CD4-positive, alpha-beta T cell treated with Interleukin-6 at 100 ng/mL for 8 hours (primary cell): ENCODE measurements at regions not wholly inside any gene's neighbourhood (a gene's known extent, or its start where the extent isn't known, plus 50 kb on each side); places are given as distances from the start of the nearest gene placed in this dataset.
"Not testable (repeated sequence)": the region's sequence is repeated elsewhere in the genome, so short reads cannot be mapped to it uniquely, and the experiment has no call there.

Experiments used
- DNase-seq: peaks from one replicate; pipeline ENCODE4 v3.0.0-alpha.2; 2020; ENCODE audit warnings: mixed read lengths, low spot score

DNA sequence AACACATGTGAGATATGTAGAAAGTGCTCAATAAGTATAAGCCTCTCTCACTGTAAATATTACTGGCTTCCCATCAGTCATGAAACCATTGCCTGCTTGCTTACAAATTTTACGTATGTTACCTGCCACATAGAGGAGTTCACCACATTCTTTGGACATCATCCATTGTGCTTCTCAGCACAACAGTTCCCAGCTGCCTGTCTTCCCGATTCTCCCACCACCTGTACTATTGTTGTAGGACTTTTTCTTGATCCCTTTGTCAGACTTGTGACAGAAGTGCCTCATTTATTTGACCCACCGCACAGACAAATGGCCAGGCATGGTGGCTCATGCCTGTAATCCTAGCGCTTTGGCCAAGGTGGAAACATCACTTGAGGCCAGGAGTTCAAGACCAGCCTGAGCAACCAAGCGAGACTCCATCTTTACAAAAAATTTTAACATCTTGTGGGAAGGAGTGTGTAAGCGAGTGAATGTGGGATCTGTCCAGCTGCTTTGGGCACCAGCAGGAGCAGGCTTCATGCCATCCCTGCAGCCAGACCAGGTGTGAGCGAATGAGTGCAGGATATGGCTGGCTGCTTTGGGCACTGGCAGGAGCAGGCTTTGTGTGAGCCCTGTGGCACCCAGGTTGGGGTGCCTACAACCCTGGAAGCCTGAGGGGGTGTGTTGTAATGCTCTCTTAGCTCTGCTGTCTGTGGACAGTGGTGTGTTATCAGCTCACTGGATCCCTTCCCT lies 139.9 kb upstream of the ELL2 start:
- DNase-seq, result no peak

DNA sequence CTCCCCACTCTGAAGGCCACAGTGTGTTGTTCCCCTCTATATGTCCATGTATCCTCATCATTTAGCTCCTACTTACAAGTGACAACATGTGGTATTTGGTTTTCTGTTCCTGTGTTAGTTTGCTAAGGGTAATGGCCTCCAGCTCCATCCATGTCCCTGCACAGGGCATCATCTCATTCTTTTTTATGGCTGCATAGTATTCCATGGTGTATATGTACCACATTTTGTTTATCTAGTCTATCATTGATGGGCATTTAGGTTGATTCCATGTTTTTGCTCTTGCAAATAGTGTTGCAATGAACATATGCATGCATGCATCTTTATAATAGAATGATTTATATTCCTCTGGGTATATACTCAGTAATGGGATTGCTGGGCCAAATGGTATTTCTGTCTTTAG lies 135.8 kb upstream of the ELL2 start:
- DNase-seq, result not testable (repeated sequence)

DNA sequence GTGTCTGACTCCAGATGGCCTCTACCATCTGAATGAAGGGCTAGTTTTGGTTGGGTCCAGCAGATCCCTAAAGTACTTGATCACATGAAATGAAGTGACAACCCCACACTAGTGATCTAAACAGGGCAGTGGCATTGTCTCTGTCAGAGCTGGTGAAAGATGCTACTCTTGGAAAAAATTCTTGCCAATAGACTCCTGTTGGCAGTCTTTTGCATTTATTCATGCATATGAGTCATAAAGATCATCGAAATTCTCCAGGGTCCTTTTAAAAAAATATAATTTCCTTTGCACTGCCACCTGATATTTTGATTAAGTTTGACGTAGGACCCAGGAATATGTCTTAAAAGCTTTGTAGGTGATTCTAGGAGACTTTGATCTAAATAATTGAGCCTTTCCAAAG lies 135.1 kb upstream of the ELL2 start:
- no peak for DNase-seq

DNA sequence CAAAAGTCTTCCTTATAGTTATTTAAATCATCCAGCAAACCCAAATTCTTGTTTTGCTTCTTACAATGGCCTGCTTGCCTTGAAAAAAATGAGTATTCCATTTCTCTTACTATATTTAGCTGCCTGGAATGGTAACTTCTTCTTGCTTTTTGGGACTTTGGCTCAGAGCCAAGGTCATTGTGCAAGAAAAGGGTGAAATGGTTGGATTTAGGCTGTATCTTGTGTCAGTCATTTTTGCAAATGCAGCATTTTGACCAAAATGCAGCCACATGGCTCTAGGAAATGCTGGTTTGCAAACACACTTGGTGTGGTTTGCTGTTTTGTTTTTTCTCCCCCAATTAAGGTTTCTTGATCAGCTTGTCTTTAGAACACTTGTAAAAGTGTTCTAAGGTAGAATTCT lies 133.3 kb upstream of the ELL2 start:
- DNase-seq, result no peak

DNA sequence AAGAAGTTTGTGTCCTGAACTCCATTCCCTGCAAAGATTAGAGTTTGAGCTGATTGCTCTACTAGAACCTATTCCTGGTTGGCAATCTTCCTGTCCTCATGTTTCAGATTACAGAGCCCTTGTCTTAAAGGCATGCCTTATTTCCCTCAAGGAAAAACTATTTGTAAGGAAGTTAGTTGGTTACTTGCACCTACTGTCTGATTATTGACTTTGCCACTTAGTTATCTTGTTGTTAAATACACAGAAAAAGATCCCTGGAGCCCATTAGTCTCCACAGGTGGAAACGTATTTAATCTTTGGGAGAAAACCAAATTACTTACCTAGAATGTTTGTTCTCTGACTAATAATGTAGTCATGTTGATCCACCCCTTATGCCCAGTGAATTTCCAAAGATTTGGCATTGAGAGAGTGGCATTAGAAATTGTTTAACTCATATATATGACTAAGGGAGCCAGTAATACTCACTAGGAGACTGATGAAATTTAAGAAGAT lies 132.3 kb upstream of the ELL2 start:
- DNase-seq, result no peak

DNA sequence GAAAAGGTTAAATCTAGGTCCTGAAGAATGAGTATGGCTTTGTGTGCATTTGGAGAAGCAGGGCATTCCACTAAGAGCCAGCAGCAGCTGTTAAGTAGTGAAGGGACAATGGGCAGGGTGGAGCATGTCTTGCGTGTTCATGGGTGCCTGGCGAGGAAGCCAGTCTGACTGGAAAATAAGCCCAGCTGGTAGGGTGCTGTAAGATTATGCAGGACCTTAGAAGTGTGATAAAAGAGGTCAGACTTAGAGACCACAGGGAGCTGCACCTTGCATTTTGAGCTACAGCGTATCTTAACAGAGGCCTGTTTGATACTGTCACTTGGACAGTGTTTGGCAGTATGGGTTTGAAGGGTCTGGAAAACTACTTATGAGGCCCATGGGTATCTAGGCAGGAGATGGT lies 131.7 kb upstream of the ELL2 start:
- DNase-seq, result no peak

DNA sequence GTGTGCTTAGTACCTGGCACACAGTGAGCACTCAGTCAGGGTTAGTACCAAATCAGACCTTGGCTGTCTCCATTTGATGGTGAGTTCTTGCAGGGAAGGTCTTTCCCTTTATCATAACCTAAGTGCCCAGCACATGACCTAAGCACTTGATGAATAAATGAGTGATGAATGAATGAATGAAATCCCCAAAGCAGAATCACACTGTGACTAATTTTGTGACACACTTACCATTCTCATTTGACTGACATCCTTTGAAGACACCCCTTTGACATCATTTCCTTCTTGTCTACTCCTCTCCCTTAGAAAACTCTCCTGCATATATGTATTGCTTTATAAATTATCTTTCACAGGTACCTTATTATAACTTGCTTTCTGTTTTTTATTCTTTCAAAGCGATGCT lies 130.2 kb upstream of the ELL2 start:
- DNase-seq, result no peak

DNA sequence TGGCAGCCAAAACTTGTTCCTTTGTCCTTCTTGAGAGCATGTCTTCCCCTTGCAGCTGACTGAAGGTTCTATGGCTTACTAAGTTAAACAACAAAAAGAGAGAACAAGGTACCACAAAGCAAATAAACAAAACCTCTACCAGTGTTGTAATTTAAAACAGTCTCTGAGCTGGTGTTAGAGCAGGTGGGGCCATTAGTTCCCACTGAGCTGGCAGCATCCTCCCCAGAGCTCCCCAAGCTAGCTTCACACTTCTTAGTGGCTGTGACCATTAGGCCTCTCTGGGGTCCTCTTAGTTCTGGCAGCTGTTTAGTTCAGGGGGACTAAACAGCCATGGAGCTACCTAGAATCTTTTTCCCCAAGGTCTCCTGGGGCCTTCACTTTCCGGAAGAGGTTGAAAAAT lies 128.6 kb upstream of the ELL2 start:
- no peak for DNase-seq

DNA sequence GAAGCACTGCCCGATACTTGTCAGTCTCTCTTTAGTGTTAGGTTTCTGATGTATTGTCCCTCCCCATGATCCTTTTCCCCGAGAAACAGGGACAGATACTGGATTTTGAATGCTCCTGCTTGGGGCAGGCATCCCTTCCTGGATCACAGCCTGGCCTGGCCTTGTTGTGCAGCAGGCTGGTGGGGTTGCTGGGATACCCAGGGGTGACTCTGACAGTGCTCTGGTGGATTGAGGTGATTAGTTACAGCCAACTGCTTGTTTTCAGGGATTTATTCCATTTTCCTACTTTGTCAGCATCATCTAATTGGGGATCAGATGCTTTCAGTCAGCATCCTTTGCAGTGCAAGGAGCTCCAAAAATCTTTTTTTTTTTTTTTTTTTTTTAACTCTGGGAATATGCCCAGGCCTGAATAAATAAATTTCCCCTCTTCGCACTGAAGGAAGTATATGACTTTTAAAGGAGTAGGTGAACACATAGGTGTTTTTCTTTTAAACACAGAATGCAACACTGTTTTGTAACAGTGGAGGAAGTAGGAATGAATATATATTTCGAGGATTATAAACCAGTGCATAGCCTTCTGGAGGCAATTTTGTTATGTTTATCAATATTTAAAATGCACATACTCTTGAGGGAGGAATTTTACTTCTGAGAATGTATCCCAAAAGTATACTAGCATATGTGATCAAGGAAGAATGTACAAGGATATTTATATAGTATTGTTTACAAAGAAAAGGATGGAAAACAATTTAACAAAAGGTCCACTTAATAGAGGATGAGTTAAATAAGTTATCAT lies 127.3 kb upstream of the ELL2 start:
- no peak for DNase-seq

DNA sequence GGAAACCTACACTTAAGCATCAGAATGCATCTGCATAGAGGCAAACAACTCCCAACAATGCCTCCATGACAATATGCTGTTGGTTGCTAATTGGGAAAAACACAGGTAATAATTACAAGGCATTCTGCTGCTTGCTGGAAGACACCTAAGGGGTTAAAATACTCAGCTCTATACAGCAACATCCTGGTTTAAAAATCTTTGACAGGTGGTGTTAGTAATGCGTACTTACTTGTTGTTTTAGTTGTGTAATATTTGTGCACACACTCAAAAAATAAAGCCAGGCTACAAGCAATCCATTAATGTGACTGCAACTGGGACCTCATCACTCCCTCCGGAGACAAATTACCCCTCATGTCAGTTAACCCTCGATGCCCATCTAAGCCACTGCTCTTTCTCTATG lies 126.3 kb upstream of the ELL2 start:
- DNase-seq, result no peak

DNA sequence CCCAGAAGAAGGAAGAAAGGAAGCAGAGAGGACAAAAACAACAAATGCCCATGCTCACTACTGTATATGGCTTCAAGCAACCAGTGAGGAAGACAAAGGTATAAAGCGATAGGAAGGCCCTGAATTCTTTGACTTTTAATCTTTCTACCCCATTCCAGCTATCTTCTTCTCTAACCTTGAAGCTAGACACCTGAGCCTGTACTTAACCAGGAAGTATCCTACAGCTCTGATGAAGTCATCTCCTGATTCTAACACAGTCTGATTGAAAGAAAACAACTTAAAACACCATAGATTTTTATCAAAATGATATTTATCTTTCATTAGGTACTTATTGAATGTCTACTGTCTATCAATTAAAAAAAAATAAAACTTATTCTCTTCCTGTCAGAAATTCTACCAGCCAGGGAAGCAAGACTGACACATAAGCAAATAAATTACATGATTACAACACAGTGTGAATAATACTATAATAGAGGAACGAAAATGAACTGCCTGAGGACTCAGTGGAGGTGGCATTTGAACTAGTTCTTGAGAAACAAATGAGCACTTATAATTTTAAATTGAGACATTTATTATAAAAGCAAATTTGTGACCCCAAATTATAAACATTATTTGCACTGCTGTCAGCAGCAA lies 123.3 kb upstream of the ELL2 start:
- no peak for DNase-seq

DNA sequence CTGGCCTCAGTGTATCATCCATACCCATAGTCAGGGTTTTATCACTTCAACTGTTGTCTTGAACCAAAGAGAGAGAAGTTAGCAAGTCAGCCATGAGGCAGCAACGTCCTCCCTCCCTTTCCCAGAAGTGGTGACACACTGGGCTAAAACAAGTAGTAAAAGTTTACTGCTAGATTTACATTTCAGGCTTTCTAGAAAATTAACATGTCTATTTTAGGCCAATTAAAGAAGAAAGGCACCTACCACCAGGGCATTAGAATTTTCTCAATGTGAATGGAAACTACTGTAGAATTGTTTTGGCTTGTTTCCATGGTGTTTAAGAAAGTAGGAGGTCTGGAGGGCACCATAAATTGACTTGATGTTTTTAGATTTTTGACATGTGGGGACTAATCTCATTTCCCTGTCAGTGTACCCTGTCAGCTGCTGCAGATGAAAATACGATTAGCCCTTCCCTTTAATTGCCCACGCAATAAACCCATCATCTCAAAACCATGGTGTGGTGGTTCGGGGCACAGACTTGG lies 121.8 kb upstream of the ELL2 start:
- no peak for DNase-seq

DNA sequence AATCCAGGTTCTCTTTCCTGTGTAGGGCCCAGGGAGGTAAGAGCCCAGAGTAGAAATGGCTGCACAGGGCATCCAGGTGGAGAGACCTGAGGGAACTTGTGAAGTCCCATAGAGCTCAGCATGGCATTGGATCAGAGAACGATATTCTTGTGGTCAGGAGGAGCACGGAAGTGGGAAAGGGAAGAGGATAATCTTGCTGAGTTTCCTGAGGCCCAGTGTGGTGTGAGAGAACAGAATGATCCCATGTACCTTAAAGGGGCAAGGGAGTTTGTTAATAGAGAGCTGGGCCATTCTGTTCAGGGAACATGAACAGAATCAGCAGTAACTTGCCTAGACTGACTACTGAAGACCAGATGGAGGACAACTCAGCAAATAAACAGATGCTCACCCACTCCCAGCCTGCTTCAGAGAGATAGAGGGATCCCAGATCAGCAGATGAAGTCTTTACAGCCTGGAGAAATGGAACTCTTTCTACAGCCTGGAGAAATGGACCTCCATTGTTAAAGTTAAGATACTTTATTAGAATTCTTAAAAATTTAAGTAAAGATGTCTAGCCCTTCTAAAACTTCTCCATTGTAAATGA lies 119.7 kb upstream of the ELL2 start:
- DNase-seq, result no peak

DNA sequence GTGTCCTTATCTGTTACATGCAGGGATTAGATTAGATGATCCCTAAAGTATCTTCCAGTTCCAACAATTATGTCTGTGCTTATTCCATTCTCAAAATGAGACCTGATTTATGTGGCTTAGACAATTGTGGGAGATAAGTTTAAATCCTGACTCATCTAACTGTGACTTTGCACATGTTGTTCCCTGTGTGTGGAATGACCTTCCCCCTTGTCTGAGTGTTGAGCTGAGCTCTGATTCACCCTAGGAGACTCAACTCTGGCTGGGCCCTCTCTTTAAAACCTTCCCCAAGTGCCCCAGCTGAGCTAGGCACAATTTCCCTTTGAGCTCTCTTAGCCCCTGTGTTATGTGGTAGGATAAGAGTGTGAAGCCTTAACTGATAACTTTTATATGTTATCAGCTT lies 118.9 kb upstream of the ELL2 start:
- no peak for DNase-seq

DNA sequence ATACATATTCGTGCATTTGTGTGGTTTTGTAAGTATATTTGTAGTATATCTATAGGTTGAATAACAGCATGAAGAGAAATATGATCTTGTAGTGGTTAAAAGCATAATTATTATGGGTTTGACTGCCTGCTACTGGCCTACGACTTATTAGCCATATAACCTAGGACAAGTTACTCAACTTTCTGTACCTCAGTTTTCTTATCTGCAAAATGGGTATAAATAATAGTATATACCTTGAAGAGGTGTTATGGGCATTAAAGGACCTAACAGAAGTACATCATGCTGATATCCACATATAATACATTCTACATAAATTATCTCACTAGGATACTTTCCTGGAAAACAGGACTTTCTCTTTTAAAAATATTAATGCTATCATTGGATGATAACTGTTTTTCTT lies 118.3 kb upstream of the ELL2 start:
- no peak for DNase-seq

DNA sequence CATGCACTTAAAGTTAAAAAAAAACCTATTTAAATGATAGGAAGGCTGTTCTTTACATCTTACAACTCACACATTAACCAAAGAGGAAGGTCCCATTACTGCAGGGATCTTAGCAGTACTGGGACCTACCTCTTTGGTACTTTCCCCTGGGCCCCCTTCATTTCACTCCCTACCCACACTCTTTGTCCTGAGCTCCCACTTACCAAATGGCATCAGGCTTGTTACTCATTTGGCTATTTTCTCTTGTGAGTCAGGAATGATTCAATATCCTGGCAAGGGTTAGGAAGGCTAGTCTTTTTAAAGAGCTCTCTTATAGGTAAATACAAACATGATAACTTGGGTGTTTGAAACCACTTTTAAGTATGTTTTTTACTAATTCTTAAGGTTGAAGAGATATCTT lies 117.4 kb upstream of the ELL2 start:
- no peak for DNase-seq

DNA sequence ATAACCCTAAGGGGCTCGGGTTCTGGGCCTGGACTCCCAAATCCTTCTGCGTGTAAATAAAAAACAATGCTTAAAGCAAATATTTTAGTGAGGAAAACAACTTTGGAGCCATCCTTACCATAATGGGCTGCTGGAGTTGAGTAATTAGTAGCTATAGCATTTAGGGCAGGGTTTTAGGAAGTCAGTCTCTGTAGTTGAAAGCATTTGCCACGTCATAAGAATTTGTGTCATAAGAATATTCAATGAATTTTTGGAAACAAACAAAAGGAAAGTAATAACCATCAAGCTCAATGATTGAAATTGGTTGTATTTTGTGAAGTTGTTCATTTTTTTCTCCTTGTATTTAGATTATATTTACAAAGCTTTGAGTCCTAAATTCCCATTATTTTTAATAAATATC lies 114.8 kb upstream of the ELL2 start:
- no peak for DNase-seq

DNA sequence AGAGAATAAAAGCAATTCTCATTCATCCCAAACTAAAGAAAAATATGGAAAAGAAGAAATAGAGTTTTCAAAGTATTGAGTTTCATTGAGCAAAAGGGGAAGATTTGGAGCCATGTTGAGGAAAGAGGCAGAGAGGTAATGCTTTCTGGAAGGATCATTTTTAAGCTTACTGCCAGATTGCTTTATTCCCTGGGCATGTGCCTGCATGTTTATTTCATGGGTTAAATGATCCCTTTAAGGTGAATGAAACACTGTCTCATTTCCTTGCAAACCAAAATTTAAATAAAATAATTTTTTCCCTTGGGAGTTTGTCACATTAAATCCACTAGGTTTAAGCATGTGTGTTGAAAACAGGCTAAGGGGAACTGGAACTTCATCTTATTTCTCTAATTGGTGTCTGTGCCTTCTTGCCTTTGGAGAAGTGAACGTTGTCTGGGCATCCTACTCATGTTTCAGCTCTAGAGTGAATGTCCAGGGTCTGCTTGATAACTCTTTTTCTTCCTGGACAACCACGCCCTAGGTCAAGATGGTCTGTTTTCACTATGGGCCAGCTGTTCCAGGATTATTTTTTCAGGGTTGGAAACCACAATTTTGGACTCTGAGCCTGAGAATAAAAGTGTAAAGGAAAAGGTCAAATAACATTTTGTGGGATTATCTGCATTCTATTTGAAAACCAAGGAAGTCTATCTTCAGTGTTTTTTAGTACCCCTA lies 114.1 kb upstream of the ELL2 start:
- no peak for DNase-seq

DNA sequence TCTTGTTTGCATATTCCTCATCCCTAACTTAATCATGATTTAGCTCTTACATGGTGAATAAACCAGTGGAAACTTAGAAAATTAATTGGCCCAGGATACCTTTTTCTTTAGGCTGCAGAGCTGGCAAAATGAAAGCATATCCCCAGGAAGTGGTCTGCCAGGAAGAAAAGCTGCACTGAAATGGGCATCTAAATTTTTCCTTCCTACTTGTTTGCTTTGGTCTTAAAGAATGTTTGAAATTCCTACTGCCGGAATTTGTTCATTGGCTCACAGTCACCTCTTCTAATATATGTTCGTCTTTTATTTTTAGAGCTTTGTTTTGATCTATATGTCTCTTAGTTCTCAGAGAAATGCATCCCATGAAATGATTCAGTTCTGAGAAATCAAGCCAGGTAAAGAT lies 113.2 kb upstream of the ELL2 start:
- no peak for DNase-seq

DNA sequence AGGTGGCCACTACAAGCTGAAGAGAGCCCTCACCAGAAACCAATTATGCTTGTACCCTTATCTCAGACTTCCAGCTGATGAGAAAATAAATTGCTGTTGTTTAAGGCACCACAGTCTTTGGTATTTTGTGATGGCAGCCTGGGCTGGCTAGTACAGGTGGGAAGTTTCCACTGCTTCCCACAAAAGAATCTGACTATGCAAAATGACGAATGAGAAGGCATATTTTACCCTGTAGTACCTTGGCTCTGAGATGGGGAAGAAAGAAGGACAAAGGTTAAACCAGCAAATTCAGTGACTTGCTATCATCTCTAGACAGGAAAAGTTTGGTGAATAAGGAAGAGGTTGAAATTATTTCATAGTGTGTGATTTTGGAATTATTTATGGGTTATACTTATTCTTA lies 112.8 kb upstream of the ELL2 start:
- no peak for DNase-seq

DNA sequence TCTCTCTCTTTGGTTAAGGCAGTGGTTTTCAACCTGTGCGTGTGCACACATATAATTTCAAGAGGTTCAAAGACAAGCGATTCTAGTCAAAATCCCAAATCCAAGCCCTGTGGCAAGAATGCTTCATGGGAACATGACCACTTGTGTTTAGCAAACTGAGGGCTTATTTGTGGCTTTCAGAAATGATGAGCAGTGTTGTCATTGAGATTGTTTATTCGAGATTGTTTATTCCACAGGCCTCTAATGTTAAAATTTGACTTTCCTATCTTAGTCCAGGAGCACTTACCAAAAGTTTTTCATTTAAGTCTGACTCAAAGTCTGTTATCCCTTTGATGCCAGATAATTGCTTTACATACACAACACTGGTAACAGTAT lies 111.1 kb upstream of the ELL2 start:
- DNase-seq, result no peak
